GM12878 (cell line): ENCODE measurements at regions not wholly inside any gene's neighbourhood (a gene's known extent, or its start where the extent isn't known, plus 50 kb on each side); places are given as distances from the start of the nearest gene placed in this dataset.

Experiments
- CHD4 ChIP-seq: fragments of 200-600 bp; sonication (generic); IDR thresholded peaks from 2 replicates; pipeline ENCODE4 v1.6.1; 2016; ENCODE audit warnings: mild to moderate bottlenecking
- E4F1 ChIP-seq: fragments of 450-650 bp; IDR thresholded peaks from 2 replicates; pipeline ENCODE4 v1.6.1; 2018; ENCODE audit warnings: borderline replicate concordance, mild to moderate bottlenecking; ENCODE audit not compliant: partially characterized antibody
- ELK1 ChIP-seq: IDR thresholded peaks from 2 replicates; pipeline ENCODE4 v1.6.1; 2012; ENCODE audit warnings: low read depth, low read length, improper control_type of control experiment
- MTA2 ChIP-seq: fragments of 450-650 bp; IDR thresholded peaks from 2 replicates; pipeline ENCODE4 v1.6.1; 2016; ENCODE audit warnings: low read depth, mild to moderate bottlenecking, moderate library complexity
- POLR2AphosphoS5 ChIP-seq: IDR thresholded peaks from 2 replicates; pipeline ENCODE4 v1.6.1; 2011; ENCODE audit warnings: mild to moderate bottlenecking, low read length, inconsistent platforms
- SKIL ChIP-seq: fragments of 450-650 bp; IDR thresholded peaks from 2 replicates; pipeline ENCODE4 v1.6.1; 2017; ENCODE audit warnings: mild to moderate bottlenecking, low read depth, inconsistent platforms; ENCODE audit not compliant: poor library complexity, severe bottlenecking
- TAF1 ChIP-seq: IDR thresholded peaks from 2 replicates; pipeline ENCODE4 v1.6.1; 2011; ENCODE audit warnings: mild to moderate bottlenecking, low read depth, low read length, borderline replicate concordance

GRCh38 chr16:66286527-66286926 lies 80.0 kb upstream of the CDH5 start (continued):
- no peak for TF ChIP-seq E4F1
- TF ChIP-seq ELK1: no peak
- no peak for TF ChIP-seq TAF1
- no peak for TF ChIP-seq CHD4
- TF ChIP-seq POLR2AphosphoS5: no peak
- TF ChIP-seq SKIL: no peak
- TF ChIP-seq MTA2: no peak
